SK-N-SH (cell line): ENCODE measurements at regions not wholly inside any gene's neighbourhood (a gene's known extent, or its start where the extent isn't known, plus 50 kb on each side); places are given as distances from the start of the nearest gene placed in this dataset.
"Not testable (repeated sequence)": the region's sequence is repeated elsewhere in the genome, so short reads cannot be mapped to it uniquely, and the experiment has no call there.

ENCODE experiments used
- CTCF ChIA-PET: fragments of 300-600, 350-600 bp; formaldehyde crosslinking; extraction: SDS; loops from one replicate; lab custom pipeline; 2021; lab: Yijun Ruan, JAX
- POLR2A ChIA-PET: fragments of 350-600 bp; sonication (Branson Sonifier 250); formaldehyde crosslinking; extraction: SDS; loops from one replicate; lab custom pipeline; 2020; ENCODE audit warnings: antibody characterized with exemption, inconsistent platforms; lab: Yijun Ruan, JAX
- DNase-seq: peaks from one replicate; pipeline ENCODE4 v3.0.0; 2012
- H2AFZ ChIP-seq: fragments of 200-600 bp; sonication (generic); 2 replicates; pipeline ENCODE4 v1.8.1; 2016; ENCODE audit warnings: antibody characterized with exemption, mild to moderate bottlenecking, low read depth
- H3F3A ChIP-seq: fragments of 200-600 bp; sonication (generic); replicated peaks from 2 replicates; pipeline ENCODE3; 2016; ENCODE audit warnings: antibody characterized with exemption, mild to moderate bottlenecking; ENCODE audit not compliant: insufficient read depth
- H3K27ac ChIP-seq, 2 experiments: fragments of 200-500 bp in 1 of 2; fragments of 200-600 bp in 1 of 2; sonication (Bioruptor generic) in 1 of 2; sonication (generic), shearing (Covaris generic) in 1 of 2; 2 replicates each; pipeline versions ENCODE4 v1.5.1 to v1.6.1; 2014 to 2016; ENCODE audit warnings: low read depth in 2 of 2, inconsistent platforms in 1 of 2, low read length in 1 of 2, mild to moderate bottlenecking in 1 of 2, mixed read lengths in 1 of 2
- H3K27me3 ChIP-seq: fragments of 200-600 bp; sonication (generic), shearing (Covaris generic); 2 replicates; pipeline ENCODE4 v1.6.1; 2016; ENCODE audit warnings: mixed run types; ENCODE audit not compliant: insufficient read depth
- H3K36me3 ChIP-seq, 2 experiments: fragments of 200-500 bp in 1 of 2; fragments of 200-600 bp in 1 of 2; sonication (Bioruptor generic) in 1 of 2; sonication (generic) in 1 of 2; replicated peaks in 1 of 2; 2 replicates each; pipeline versions ENCODE3 to v1.5.1; 2014 to 2016; ENCODE audit warnings: low read length in 1 of 2, mild to moderate bottlenecking in 1 of 2; ENCODE audit not compliant: insufficient read depth in 2 of 2, control insufficient read depth in 1 of 2
- H3K4me1 ChIP-seq, 2 experiments: fragments of 200-500 bp in 1 of 2; fragments of 200-600 bp in 1 of 2; sonication (Bioruptor generic) in 1 of 2; sonication (generic), shearing (Covaris generic) in 1 of 2; 2 replicates each; pipeline versions ENCODE4 v1.5.1 to v1.6.1; 2014 to 2016; ENCODE audit warnings: low read depth in 1 of 2, low read length in 1 of 2, mixed run types in 1 of 2; ENCODE audit not compliant: insufficient read depth in 2 of 2, control insufficient read depth in 1 of 2
- H3K4me2 ChIP-seq: fragments of 200-600 bp; sonication (generic), shearing (Covaris generic); 2 replicates; pipeline ENCODE4 v1.6.1; 2017; ENCODE audit warnings: mixed run types
- H3K4me3 ChIP-seq, 2 experiments: fragments of 200-500 bp in 1 of 2; fragments of 200-600 bp in 1 of 2; sonication (Bioruptor generic) in 1 of 2; sonication (generic), shearing (Covaris generic) in 1 of 2; 2 replicates each; pipeline versions ENCODE4 v1.5.1 to v1.8.1; 2014 to 2016; ENCODE audit warnings: low read depth in 2 of 2, inconsistent platforms in 1 of 2, low read length in 1 of 2, mild to moderate bottlenecking in 1 of 2, mixed read lengths in 1 of 2, moderate library complexity in 1 of 2
- H3K79me2 ChIP-seq: fragments of 200-600 bp; sonication (generic); 2 replicates; pipeline ENCODE4 v1.8.1; 2017; ENCODE audit warnings: mild to moderate bottlenecking; ENCODE audit not compliant: insufficient read depth
- H3K9ac ChIP-seq: fragments of 200-600 bp; sonication (generic); 2 replicates; pipeline ENCODE4 v1.6.1; 2017; ENCODE audit warnings: mixed run types
- H3K9me2 ChIP-seq: fragments of 200-600 bp; sonication (generic); 2 replicates; pipeline ENCODE4 v1.6.1; 2017; ENCODE audit warnings: mixed run types
- H3K9me3 ChIP-seq: fragments of 200-600 bp; sonication (generic); 2 replicates; pipeline ENCODE4 v1.6.1; 2017; ENCODE audit warnings: mixed run types, mild to moderate bottlenecking, moderate library complexity
- H4K20me1 ChIP-seq: fragments of 200-600 bp; sonication (generic); 2 replicates; pipeline ENCODE4 v1.6.1; 2017; ENCODE audit warnings: mild to moderate bottlenecking, mixed run types; ENCODE audit not compliant: insufficient read depth
- WGBS: methylation state at CpG from one replicate; pipeline ENCODE4 v1.1.6; 2017; ENCODE audit warnings: low lambda C conversion rate; 5-methylcytosine and 5-hydroxymethylcytosine counted together

DNA sequence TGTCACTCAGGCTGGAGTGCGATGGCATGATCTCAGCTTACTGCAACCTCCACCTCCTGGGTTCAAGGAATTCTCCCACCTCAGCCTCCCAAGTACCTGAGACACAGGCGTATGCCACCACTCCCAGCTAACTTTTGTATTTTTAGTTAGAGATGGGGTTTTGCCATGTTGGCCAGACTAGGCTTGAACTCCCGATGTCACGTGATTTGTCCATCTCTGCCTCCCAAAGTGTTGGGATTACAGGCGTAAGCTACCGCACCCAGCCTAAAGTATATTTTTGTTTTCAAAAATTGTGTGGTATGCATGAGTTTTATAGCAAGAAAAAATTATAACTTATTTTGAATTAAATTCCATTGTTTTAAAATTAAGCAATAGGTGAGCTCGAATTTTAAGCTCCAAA is 188.0 kb downstream of the CCT8L2 start:
- H3K4me1 ChIP-seq, H3K79me2 ChIP-seq, POLR2A ChIA-PET, H3K9ac ChIP-seq, H4K20me1 ChIP-seq, H2AFZ ChIP-seq, H3K36me3 ChIP-seq, H3F3A ChIP-seq, H3K27ac ChIP-seq, CTCF ChIA-PET, H3K4me2 ChIP-seq, H3K4me3 ChIP-seq, DNase-seq, H3K27me3 ChIP-seq, H3K9me3 ChIP-seq, H3K9me2 ChIP-seq: not testable (repeated sequence)
- WGBS: 23% methylated on average over 7 of the region's 7 CpGs

DNA sequence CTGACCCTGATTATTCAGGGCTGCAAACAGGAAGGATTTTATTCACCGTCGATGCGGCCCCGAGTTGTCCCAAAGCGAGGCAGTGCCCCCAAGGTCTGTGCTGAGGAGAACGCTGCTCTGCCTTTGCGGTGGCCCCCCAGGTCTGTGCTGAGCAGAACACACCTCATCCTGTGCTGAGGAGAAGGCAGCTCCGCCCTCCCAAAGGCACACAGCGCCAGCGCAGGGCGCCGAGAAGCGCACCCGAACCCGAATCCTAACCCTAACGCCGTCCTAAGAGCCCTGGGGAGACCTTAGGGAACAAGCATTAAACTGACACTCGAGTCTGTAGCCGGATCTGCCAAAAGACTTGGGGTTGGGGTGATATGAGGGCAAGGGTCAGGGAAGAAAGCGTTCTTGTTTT is 188.9 kb downstream of the CCT8L2 start:
- H3K4me3 ChIP-seq, CTCF ChIA-PET: not testable (repeated sequence)
- 24% methylated on average over 13 of the region's 20 CpGs for WGBS

DNA sequence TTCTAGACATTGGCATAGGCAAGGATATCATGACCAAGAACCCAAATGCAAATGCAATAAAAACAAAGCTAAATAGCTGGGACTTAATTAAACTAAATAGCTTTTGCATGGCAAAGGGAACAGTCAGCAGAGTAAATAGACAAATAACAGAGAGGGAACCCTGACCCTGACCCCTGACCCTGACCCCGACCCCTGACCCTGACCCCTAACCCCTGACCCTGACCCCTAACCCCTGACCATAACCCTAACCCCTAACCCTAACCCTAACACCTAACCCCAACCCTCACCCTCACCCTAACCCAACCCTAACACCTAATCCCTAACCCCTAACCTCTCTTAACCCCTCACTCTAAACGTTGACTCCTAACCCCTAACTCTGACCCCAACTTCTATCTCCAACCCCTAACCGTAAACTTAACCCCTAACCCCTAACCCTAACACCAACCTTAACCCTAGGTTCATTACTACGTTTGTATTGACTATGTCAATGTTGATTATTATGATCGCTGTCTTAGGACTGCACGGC is 189.7 kb downstream of the CCT8L2 start:
- H4K20me1 ChIP-seq, H3K27me3 ChIP-seq, H3K9me2 ChIP-seq, H3K9ac ChIP-seq, H3F3A ChIP-seq, DNase-seq, CTCF ChIA-PET, H3K79me2 ChIP-seq, H3K27ac ChIP-seq, H3K4me2 ChIP-seq, H2AFZ ChIP-seq, H3K4me3 ChIP-seq, H3K9me3 ChIP-seq, H3K36me3 ChIP-seq, H3K4me1 ChIP-seq, POLR2A ChIA-PET: not testable (repeated sequence)
- WGBS: 18% methylated on average over 6 of the region's 6 CpGs

More for the DNA sequence above, 188.9 kb downstream of the CCT8L2 start:
- H2AFZ ChIP-seq, H3K36me3 ChIP-seq, H3K4me2 ChIP-seq, H3F3A ChIP-seq, POLR2A ChIA-PET, H3K9me3 ChIP-seq, H3K9ac ChIP-seq, H3K4me1 ChIP-seq, H3K9me2 ChIP-seq, H3K27ac ChIP-seq, H4K20me1 ChIP-seq, H3K79me2 ChIP-seq, DNase-seq, H3K27me3 ChIP-seq: not testable (repeated sequence)

DNA sequence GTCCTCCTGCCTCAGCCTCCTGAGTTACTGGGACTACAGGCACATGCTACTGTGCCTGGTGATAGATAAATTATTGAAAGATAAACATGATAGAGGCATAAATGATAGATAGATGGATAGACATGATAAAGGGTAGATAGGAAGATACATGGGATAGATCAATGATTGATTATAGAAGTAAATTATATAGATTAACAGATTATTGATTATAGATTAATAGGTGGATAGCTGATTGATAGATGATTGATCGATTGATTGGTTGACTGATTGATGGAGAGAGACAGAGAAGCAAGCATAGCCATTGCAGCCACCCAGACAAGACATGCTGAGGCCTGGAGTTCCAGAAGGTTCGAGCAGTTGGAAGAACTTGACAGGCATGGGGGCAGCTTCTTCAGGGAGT is 199.1 kb downstream of the CCT8L2 start:
- POLR2A ChIA-PET, H3K79me2 ChIP-seq, H2AFZ ChIP-seq, H3K36me3 ChIP-seq, H3K9ac ChIP-seq, H3F3A ChIP-seq, H3K27ac ChIP-seq, DNase-seq, H3K9me3 ChIP-seq, H3K9me2 ChIP-seq, H3K4me3 ChIP-seq, CTCF ChIA-PET, H4K20me1 ChIP-seq, H3K4me2 ChIP-seq, H3K4me1 ChIP-seq, H3K27me3 ChIP-seq: not testable (repeated sequence)
- 0% methylated on average over 2 of the region's 2 CpGs for WGBS

DNA sequence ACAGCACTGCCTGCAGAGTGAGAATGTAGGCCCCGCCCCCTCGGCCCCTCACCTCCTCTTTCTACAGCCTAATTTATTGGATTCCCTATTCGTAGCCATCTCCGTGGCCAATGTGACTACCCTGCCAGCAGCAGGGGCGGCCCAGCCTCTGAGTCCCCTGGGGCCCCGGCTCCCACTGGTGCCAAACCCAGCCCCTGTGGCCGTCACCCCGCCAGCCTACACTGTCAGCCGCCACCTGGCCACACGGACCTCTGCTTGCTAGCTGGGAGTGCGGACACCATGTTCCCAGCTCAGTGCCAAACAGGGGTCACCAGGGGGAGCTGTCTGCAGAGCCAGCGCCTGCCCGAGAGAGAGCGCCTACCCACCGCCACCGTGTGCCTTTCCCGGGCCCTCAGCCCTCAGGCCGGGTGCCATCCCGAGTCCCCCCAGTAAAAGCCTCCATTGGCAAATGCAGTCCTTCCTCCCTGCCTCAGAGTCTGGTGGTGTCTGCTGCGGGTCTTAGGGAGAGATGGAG is 201.1 kb downstream of the CCT8L2 start:
- H3K4me1 ChIP-seq, H2AFZ ChIP-seq, H3K27me3 ChIP-seq, H3K36me3 ChIP-seq, H3K9me3 ChIP-seq, H3K4me3 ChIP-seq, H3K79me2 ChIP-seq, H3F3A ChIP-seq, H3K9me2 ChIP-seq, H3K27ac ChIP-seq, H3K4me2 ChIP-seq, POLR2A ChIA-PET, CTCF ChIA-PET, DNase-seq, H4K20me1 ChIP-seq, H3K9ac ChIP-seq: not testable (repeated sequence)
- 1% methylated on average over 15 of the region's 20 CpGs for WGBS

DNA sequence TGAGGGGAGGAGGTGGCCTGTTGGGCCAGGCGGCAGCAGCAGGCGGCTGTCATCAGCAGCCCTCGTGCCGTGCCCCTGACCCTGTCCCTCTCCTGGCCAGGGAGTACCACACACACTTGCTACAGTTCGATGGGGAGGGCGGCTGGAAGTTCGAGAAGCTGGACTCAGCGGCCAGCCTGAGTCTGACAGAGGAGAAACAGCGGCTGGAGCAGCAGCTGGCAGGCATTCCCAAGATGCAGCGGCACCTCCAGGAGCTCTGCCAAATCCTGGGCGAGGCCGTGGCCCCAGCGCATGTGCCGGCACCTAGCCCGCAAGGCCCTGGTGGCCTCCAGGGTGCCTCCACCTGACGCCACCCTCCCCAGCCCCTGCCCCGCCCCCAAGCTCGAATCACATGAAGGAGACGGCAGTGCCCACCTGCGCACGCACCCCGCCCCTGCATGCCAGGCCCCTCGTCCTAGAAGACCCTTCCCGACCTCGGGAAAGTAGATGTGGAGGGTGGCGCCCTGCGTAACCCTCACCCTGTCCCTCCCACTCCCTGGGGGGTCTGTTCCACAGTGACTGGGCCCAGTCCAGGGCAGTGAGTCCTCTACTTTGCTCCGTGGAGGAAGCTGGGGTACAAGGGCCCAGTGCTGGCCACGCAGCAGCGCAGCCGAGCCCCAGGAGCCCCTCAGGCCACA is 201.9 kb downstream of the CCT8L2 start:
- H3K27ac ChIP-seq, H3K9ac ChIP-seq, CTCF ChIA-PET, H3K36me3 ChIP-seq, H3F3A ChIP-seq, H3K4me2 ChIP-seq, DNase-seq, H3K79me2 ChIP-seq, H3K4me3 ChIP-seq, H3K9me2 ChIP-seq, POLR2A ChIA-PET, H4K20me1 ChIP-seq, H3K27me3 ChIP-seq, H3K4me1 ChIP-seq, H3K9me3 ChIP-seq, H2AFZ ChIP-seq: not testable (repeated sequence)
- WGBS: 9% methylated on average over 10 of the region's 31 CpGs
